Gastrocnemius medialis (tissue), 4 donors: ENCODE measurements at regions not wholly inside any gene's neighbourhood (a gene's known extent, or its start where the extent isn't known, plus 50 kb on each side); places are given as distances from the start of the nearest gene placed in this dataset.

Experiments used
- ATAC-seq, 2 donors: fragments of 150-250 bp; one replicate each; pipeline ENCODE4 v1.9.1; 2016
- DNase-seq, 2 donors: peaks; one replicate each; pipeline ENCODE4 v3.0.0-alpha.2; 2019
- H3K27ac ChIP-seq, 4 donors: fragments of 200-600 bp; sonication (generic); 1 replicate in 1 of 4; 2 replicates in 3 of 4; pipeline ENCODE4 v1.5.1; 2016 to 2018; ENCODE audit warnings: mild to moderate bottlenecking in 2 of 4, moderate library complexity in 1 of 4
- H3K27me3 ChIP-seq, 3 donors: fragments of 200-600 bp; sonication (generic) in 2 of 3; 1 replicate in 1 of 3; 2 replicates in 2 of 3; pipeline versions ENCODE4 v1.5.1 to v1.6.0; 2016 to 2019; ENCODE audit warnings: mild to moderate bottlenecking in 1 of 3, moderate library complexity in 1 of 3
- H3K36me3 ChIP-seq, 2 donors: fragments of 200-600 bp; sonication (generic) in 1 of 2; one replicate each; pipeline ENCODE4 v1.5.1; 2017 to 2018
- H3K4me1 ChIP-seq, 2 donors: fragments of 200-600 bp; sonication (generic) in 1 of 2; one replicate each; pipeline ENCODE4 v1.5.1; 2016 to 2017; ENCODE audit warnings: mild to moderate bottlenecking in 2 of 2
- H3K4me3 ChIP-seq, 4 donors: fragments of 200-600 bp; sonication (generic) in 3 of 4; 1 replicate in 1 of 4; 2 replicates in 3 of 4; pipeline ENCODE4 v1.5.1; 2016 to 2019; ENCODE audit warnings: mild to moderate bottlenecking in 2 of 4
- H3K9me3 ChIP-seq, 3 donors: fragments of 200-600 bp; sonication (generic) in 2 of 3; 1 replicate in 1 of 3; 2 replicates in 2 of 3; pipeline ENCODE4 v1.5.1; 2016 to 2019
- CTCF ChIP-seq, 5 experiments: fragments of 450-650 bp in 3 of 5; fragments of 200-600 bp in 2 of 5; sonication (generic) in 2 of 5; IDR thresholded peaks in 4 of 5; conservative IDR thresholded peaks in 1 of 5; 1 replicate in 4 of 5; 2 replicates in 1 of 5; pipeline ENCODE4 v1.5.1; 2016 to 2019; ENCODE audit warnings: antibody characterized with exemption in 5 of 5, mild to moderate bottlenecking in 3 of 5, moderate library complexity in 3 of 5
- POLR2A ChIP-seq, 2 donors: fragments of 450-650 bp; IDR thresholded peaks; one replicate each; pipeline ENCODE4 v1.6.1; 2017; ENCODE audit warnings: antibody characterized with exemption in 2 of 2, mild to moderate bottlenecking in 2 of 2, moderate library complexity in 2 of 2
- in situ Hi-C, 4 donors: fragments of 200-750 bp; cut with MboI; loops; one replicate each; pipeline versions ENCODE4 v1.15.0 to v1.8.0; 2017; ENCODE audit warnings: low sequenced_read_pairs in 4 of 4
- intact Hi-C: fragments of 100-400 bp; cut with DNase I; formaldehyde crosslinking; loops from one replicate; pipeline ENCODE4 v1.15.1; 2023; ENCODE audit warnings: low total_unique reads

GRCh38 chr1:169024255-169024654 is 82.2 kb upstream of the ATP1B1 start:
- in situ Hi-C loops: no loop called here
- Histone ChIP-seq H3K4me1 (peaks cover 0 to 3% of the 10 kb centered on the region in 2 donors), H3K27ac (no peak overlapping the region), H3K27me3 (no peaks in the 10 kb centered on the region), H3K4me3 (no peak overlapping the region), H3K36me3 (no peaks in the 10 kb centered on the region), H3K9me3 (no peaks in the 10 kb centered on the region)
- ATAC-seq: no peak
- TF ChIP-seq CTCF (IDR thresholded peaks at IDR 0.05 in 4 of 5, conservative IDR thresholded peaks at IDR 0.05 in 1 of 5): no peak
- TF ChIP-seq POLR2A (IDR thresholded peaks at IDR 0.05): no peak
- DNase-seq: no peak
- intact Hi-C loops: no loop called here

DNA sequence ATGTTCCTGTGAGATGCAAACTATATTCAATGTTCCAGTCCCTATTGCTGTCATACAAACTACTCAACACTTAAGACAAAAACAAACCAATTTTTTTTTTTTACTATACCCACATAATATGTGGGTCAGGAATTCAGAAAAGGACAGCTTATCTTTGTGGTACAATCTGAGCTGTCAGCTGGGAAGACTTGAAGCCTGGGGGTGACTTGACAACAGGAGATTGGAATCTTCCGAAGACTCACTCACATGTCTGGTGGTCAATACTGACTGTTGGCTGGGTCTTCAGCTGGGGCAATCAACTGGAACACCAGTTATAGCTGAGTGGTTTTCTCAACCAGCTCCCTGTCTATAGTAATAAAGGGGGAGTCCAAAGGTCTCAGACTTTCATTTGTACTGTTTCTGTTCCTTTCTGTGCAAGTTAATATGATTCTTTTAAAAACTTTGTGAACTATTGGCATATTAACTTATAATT is 81.7 kb upstream of the ATP1B1 start:
- no peak overlapping the region for H3K4me3 ChIP-seq
- no peak for DNase-seq
- in situ Hi-C loops (no loop called here), intact Hi-C loops (no loop called here)
- H3K4me1 ChIP-seq: peaks cover 0 to 3% of the 10 kb centered on the region in 2 donors
- H3K27ac ChIP-seq: no peak overlapping the region
- no peaks in the 10 kb centered on the region for H3K36me3 ChIP-seq
- no peak for ATAC-seq
- TF ChIP-seq CTCF (IDR thresholded peaks at IDR 0.05 in 4 of 5, conservative IDR thresholded peaks at IDR 0.05 in 1 of 5) (no peak), POLR2A (IDR thresholded peaks at IDR 0.05) (no peak)
- H3K9me3 ChIP-seq: no peaks in the 10 kb centered on the region
- no peaks in the 10 kb centered on the region for H3K27me3 ChIP-seq

DNA sequence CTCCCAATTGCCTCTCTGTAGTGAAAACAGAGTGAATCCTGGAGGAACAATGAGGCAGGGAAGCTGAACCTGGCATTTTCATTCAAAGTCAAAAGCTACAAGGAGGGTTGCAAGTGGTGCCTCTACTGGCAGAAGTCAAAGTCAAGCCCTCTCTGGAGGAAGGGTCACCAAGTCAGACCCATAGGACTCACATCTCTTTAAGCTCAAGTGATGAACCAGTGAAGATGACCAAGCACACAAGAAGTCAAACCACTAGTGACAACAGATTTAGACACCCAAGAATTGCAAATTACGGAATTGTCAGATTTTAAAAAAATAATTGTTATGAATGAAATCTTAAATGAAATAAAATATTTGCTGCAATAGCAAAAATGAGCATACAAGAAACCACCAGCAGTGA is 81.1 kb upstream of the ATP1B1 start:
- Histone ChIP-seq H3K27me3 (no peaks in the 10 kb centered on the region), H3K27ac (no peak overlapping the region), H3K4me1 (peaks cover 0 to 3% of the 10 kb centered on the region in 2 donors), H3K36me3 (no peaks in the 10 kb centered on the region), H3K4me3 (no peak overlapping the region), H3K9me3 (no peaks in the 10 kb centered on the region)
- in situ Hi-C loops: no loop called here
- DNase-seq: no peak
- intact Hi-C loops: no loop called here
- no peak for ATAC-seq
- TF ChIP-seq CTCF (IDR thresholded peaks at IDR 0.05 in 4 of 5, conservative IDR thresholded peaks at IDR 0.05 in 1 of 5) (no peak), POLR2A (IDR thresholded peaks at IDR 0.05) (no peak)

GRCh38 chr1:169027607-169028320 is 78.7 kb upstream of the ATP1B1 start:
- no peak for ATAC-seq
- Histone ChIP-seq H3K9me3 (no peaks in the 10 kb centered on the region), H3K27ac (no peak overlapping the region), H3K4me3 (no peak overlapping the region), H3K36me3 (no peaks in the 10 kb centered on the region), H3K27me3 (no peaks in the 10 kb centered on the region), H3K4me1 (peaks cover 0 to 6% of the 10 kb centered on the region in 2 donors)
- intact Hi-C loops: no loop called here
- no peak for TF ChIP-seq CTCF (IDR thresholded peaks at IDR 0.05 in 4 of 5, conservative IDR thresholded peaks at IDR 0.05 in 1 of 5)
- no peak for TF ChIP-seq POLR2A (IDR thresholded peaks at IDR 0.05)
- no peak for DNase-seq
- in situ Hi-C loops: no loop called here
